ENCODE measurements at regions not wholly inside any gene's neighbourhood (a gene's known extent, or its start where the extent isn't known, plus 50 kb on each side); places are given as distances from the start of the nearest gene placed in this dataset.

DNA sequence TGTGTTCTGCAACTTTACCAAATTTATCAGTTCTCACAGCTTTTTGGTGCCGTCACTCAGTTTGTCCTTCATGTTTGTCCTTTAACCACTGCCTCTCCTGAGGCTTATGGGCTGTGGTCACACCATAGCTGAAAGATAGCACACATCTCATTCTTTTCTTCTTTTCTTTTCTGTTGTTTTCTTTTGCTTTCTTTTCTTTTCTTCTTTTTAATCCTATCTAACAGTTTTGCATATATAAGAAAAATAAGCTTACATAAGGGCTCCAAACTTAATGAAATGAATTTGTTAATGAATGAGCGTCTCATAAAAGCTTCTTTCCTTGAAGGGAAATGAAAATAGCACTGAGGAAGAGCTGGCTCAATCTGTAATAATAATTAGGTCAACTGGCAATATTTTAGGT lies 1061.2 kb downstream of the PCDH18 start:
- no TSS peak for BruUV-seq (replicated peaks)
- RAD21 ChIA-PET (ENCODE audit: low non-redundant PET in 1 of 2, low total read pairs in 2 of 2, uncharacterized antibody in 2 of 2, unreplicated experiment in 2 of 2): no interaction called here
- H3K4me3 ChIP-seq (replicated peaks in 1 of 2; ENCODE audit: low read depth in 1 of 2, low read length in 2 of 2): no peak overlapping the region

More for the DNA sequence above, 1061.2 kb downstream of the PCDH18 start:
- H3K27ac ChIP-seq (ENCODE audit: low read depth, low read length): no peak overlapping the region
- POLR2A ChIA-PET: no interaction called here
- H3K79me2 ChIP-seq (ENCODE audit: insufficient read depth, low read length): no peaks in the 10 kb centered on the region
- no peak overlapping the region for H2AFZ ChIP-seq (ENCODE audit: low read depth, low read length, poor library complexity, severe bottlenecking)
- CTCF ChIA-PET: no interaction called here
- no peak for TF ChIP-seq ZFX (IDR thresholded peaks at IDR 0.05)
- no peak for TF ChIP-seq YY1 (IDR thresholded peaks at IDR 0.05; ENCODE audit: extremely low read depth, insufficient replicate concordance, low read depth, low read length)
- no peak for TF ChIP-seq ELF1 (IDR thresholded peaks at IDR 0.05; ENCODE audit: borderline replicate concordance, low read depth)
- no peak for TF ChIP-seq EZH2 (IDR thresholded peaks at IDR 0.05)
- TF ChIP-seq FOSL1 (IDR thresholded peaks at IDR 0.05; ENCODE audit: low read depth): no peak
- TF ChIP-seq, protein P1, sequence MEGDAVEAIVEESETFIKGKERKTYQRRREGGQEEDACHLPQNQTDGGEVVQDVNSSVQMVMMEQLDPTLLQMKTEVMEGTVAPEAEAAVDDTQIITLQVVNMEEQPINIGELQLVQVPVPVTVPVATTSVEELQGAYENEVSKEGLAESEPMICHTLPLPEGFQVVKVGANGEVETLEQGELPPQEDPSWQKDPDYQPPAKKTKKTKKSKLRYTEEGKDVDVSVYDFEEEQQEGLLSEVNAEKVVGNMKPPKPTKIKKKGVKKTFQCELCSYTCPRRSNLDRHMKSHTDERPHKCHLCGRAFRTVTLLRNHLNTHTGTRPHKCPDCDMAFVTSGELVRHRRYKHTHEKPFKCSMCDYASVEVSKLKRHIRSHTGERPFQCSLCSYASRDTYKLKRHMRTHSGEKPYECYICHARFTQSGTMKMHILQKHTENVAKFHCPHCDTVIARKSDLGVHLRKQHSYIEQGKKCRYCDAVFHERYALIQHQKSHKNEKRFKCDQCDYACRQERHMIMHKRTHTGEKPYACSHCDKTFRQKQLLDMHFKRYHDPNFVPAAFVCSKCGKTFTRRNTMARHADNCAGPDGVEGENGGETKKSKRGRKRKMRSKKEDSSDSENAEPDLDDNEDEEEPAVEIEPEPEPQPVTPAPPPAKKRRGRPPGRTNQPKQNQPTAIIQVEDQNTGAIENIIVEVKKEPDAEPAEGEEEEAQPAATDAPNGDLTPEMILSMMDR (IDR thresholded peaks at IDR 0.05 in 2 of 3, conservative IDR thresholded peaks at IDR 0.05 in 1 of 3; ENCODE audit: borderline replicate concordance in 1 of 3, insufficient read depth in 1 of 3, low read depth in 2 of 3, low read length in 2 of 3): no peak
- TF ChIP-seq, protein P2, sequence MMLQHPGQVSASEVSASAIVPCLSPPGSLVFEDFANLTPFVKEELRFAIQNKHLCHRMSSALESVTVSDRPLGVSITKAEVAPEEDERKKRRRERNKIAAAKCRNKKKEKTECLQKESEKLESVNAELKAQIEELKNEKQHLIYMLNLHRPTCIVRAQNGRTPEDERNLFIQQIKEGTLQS (IDR thresholded peaks at IDR 0.05): no peak
- no peak for TF ChIP-seq SP1 (IDR thresholded peaks at IDR 0.05; ENCODE audit: low read depth)
- TF ChIP-seq SIN3A (IDR thresholded peaks at IDR 0.05; ENCODE audit: low read depth): no peak
- no peak for TF ChIP-seq ZNF274 (IDR thresholded peaks at IDR 0.05; ENCODE audit: low read depth, low read length)
- no peak for TF ChIP-seq POLR2AphosphoS5 (IDR thresholded peaks at IDR 0.05; ENCODE audit: low read depth, low read length)
- TF ChIP-seq EZH2phosphoT487 (IDR thresholded peaks at IDR 0.05; ENCODE audit: borderline replicate concordance): no peak
- no peak for TF ChIP-seq CEBPB (IDR thresholded peaks at IDR 0.05; ENCODE audit: low read depth)
- TF ChIP-seq, protein P3, sequence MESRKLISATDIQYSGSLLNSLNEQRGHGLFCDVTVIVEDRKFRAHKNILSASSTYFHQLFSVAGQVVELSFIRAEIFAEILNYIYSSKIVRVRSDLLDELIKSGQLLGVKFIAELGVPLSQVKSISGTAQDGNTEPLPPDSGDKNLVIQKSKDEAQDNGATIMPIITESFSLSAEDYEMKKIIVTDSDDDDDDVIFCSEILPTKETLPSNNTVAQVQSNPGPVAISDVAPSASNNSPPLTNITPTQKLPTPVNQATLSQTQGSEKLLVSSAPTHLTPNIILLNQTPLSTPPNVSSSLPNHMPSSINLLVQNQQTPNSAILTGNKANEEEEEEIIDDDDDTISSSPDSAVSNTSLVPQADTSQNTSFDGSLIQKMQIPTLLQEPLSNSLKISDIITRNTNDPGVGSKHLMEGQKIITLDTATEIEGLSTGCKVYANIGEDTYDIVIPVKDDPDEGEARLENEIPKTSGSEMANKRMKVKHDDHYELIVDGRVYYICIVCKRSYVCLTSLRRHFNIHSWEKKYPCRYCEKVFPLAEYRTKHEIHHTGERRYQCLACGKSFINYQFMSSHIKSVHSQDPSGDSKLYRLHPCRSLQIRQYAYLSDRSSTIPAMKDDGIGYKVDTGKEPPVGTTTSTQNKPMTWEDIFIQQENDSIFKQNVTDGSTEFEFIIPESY (IDR thresholded peaks at IDR 0.05; ENCODE audit: extremely low read depth, insufficient replicate concordance, low read length): no peak
- no peak for TF ChIP-seq SRF (IDR thresholded peaks at IDR 0.05; ENCODE audit: low read depth)
- no peak for TF ChIP-seq RAD21 (IDR thresholded peaks at IDR 0.05; ENCODE audit: low read depth)
- intact Hi-C loops (cut with micrococcal nuclease): no loop called here
- H3K9ac ChIP-seq (ENCODE audit: low read length): no peak overlapping the region
- H4K20me1 ChIP-seq (ENCODE audit: insufficient read depth): no peaks in the 10 kb centered on the region
- H3K27me3 ChIP-seq (ENCODE audit: insufficient read depth, low read length): no peaks in the 10 kb centered on the region
- no peak overlapping the region for H3K4me2 ChIP-seq (ENCODE audit: low read length)
- H3K36me3 ChIP-seq (ENCODE audit: control insufficient read depth in 1 of 2, insufficient read depth in 2 of 2, low read length in 2 of 2): no peaks in the 10 kb centered on the region
- H3K9me2 ChIP-seq (ENCODE audit: insufficient read depth): no peaks in the 10 kb centered on the region
- H3K4me1 ChIP-seq (ENCODE audit: control insufficient read depth in 1 of 2, insufficient read depth in 2 of 2, low read length in 2 of 2): no peaks in the 10 kb centered on the region
- no peaks in the 10 kb centered on the region for H3K9me3 ChIP-seq (ENCODE audit: control insufficient read depth in 1 of 2, insufficient read depth in 1 of 2, low read depth in 1 of 2, low read length in 2 of 2)
- ATAC-seq (no peak), DNase-seq (ENCODE audit: low read depth, low spot score) (no peak)

Measured in HCT116 (cell line).